H9 (cell line): ENCODE measurements at regions not wholly inside any gene's neighbourhood (a gene's known extent, or its start where the extent isn't known, plus 50 kb on each side); places are given as distances from the start of the nearest gene placed in this dataset.

ENCODE experiments used
- DNase-seq: peaks from one replicate; pipeline ENCODE4 v3.0.0-alpha.2; 2017
- H2AFZ ChIP-seq: one replicate; pipeline ENCODE4 v1.6.1; 2013; ENCODE audit warnings: mild to moderate bottlenecking, low read length, control low read depth, moderate library complexity
- H2AK5ac ChIP-seq: 2 replicates; pipeline ENCODE4 v1.6.1; 2013; ENCODE audit warnings: low read length, control low read depth, mixed read lengths; ENCODE audit not compliant: insufficient read length
- H2BK120ac ChIP-seq: one replicate; pipeline ENCODE4 v1.6.1; 2013; ENCODE audit warnings: low read depth, mild to moderate bottlenecking, low read length, control low read depth, inconsistent platforms; ENCODE audit not compliant: poor library complexity, severe bottlenecking
- H2BK12ac ChIP-seq: 2 replicates; pipeline ENCODE4 v1.6.1; 2013; ENCODE audit warnings: low read length, control low read depth, mixed read lengths, low read depth; ENCODE audit not compliant: insufficient read length
- H2BK15ac ChIP-seq: 2 replicates; pipeline ENCODE4 v1.6.1; 2013; ENCODE audit warnings: low read depth, low read length, control low read depth
- H2BK20ac ChIP-seq: one replicate; pipeline ENCODE4 v1.6.1; 2013; ENCODE audit warnings: low read depth, mild to moderate bottlenecking, low read length, control low read depth, inconsistent platforms; ENCODE audit not compliant: poor library complexity, severe bottlenecking
- H2BK5ac ChIP-seq: 2 replicates; pipeline ENCODE4 v1.6.1; 2013; ENCODE audit warnings: low read length, control low read depth, mixed read lengths; ENCODE audit not compliant: insufficient read length
- H3K14ac ChIP-seq: 2 replicates; pipeline ENCODE4 v1.6.1; 2013; ENCODE audit warnings: low read length, control low read depth; ENCODE audit not compliant: insufficient read depth
- H3K18ac ChIP-seq: 2 replicates; pipeline ENCODE4 v1.6.1; 2013; ENCODE audit warnings: low read depth, mild to moderate bottlenecking, mixed read lengths, low read length, control low read depth; ENCODE audit not compliant: insufficient read length
- H3K23ac ChIP-seq: 2 replicates; pipeline ENCODE4 v1.6.1; 2013; ENCODE audit warnings: low read length, control low read depth, mixed read lengths, low read depth; ENCODE audit not compliant: insufficient read length
- H3K23me2 ChIP-seq: 2 replicates; pipeline ENCODE4 v1.6.1; 2013; ENCODE audit warnings: low read depth, mild to moderate bottlenecking, mixed read lengths, low read length, control low read depth; ENCODE audit not compliant: insufficient read length, poor library complexity, severe bottlenecking
- H3K27ac ChIP-seq: 2 replicates; pipeline ENCODE4 v1.5.1; 2013; ENCODE audit warnings: low read length, control low read depth, mixed read lengths, low read depth; ENCODE audit not compliant: insufficient read length
- H3K27me3 ChIP-seq: 2 replicates; pipeline ENCODE4 v1.6.1; 2013; ENCODE audit warnings: low read length, control low read depth, inconsistent platforms; ENCODE audit not compliant: insufficient read depth
- H3K4ac ChIP-seq: 2 replicates; pipeline ENCODE4 v1.6.1; 2013; ENCODE audit warnings: low read depth, mild to moderate bottlenecking, control low read depth, inconsistent platforms, low read length, moderate library complexity
- H3K4me1 ChIP-seq: 2 replicates; pipeline ENCODE4 v1.6.1; 2013; ENCODE audit warnings: low read length, control low read depth, inconsistent platforms; ENCODE audit not compliant: insufficient read depth
- H3K4me2 ChIP-seq: 2 replicates; pipeline ENCODE4 v1.6.1; 2013; ENCODE audit warnings: low read length, control low read depth, mixed read lengths; ENCODE audit not compliant: insufficient read length, insufficient read depth
- H3K56ac ChIP-seq: 2 replicates; pipeline ENCODE4 v1.6.1; 2013; ENCODE audit warnings: low read depth, mild to moderate bottlenecking, mixed read lengths, low read length, control low read depth; ENCODE audit not compliant: insufficient read length
- H3K79me1 ChIP-seq: 2 replicates; pipeline ENCODE4 v1.6.1; 2013; ENCODE audit warnings: low read depth, mild to moderate bottlenecking, moderate library complexity, low read length, control low read depth, inconsistent platforms; ENCODE audit not compliant: insufficient read depth, poor library complexity, severe bottlenecking
- H3K79me2 ChIP-seq: 2 replicates; pipeline ENCODE4 v1.6.1; 2013; ENCODE audit warnings: low read length, control low read depth, inconsistent platforms; ENCODE audit not compliant: insufficient read depth
- H3K9ac ChIP-seq: 2 replicates; pipeline ENCODE4 v1.6.1; 2013; ENCODE audit warnings: low read length, control low read depth, mixed read lengths; ENCODE audit not compliant: insufficient read length; ENCODE audit errors: extremely low read depth
- H3K9me3 ChIP-seq: one replicate; pipeline ENCODE4 v1.6.1; 2013; ENCODE audit warnings: low read depth, low read length, inconsistent platforms; ENCODE audit not compliant: control insufficient read depth
- H3T11ph ChIP-seq: one replicate; pipeline ENCODE4 v1.6.1; 2013; ENCODE audit warnings: mild to moderate bottlenecking, low read length, control low read depth, inconsistent platforms
- H4K20me1 ChIP-seq: one replicate; pipeline ENCODE4 v1.6.1; 2013; ENCODE audit not compliant: control insufficient read depth, insufficient read length, insufficient read depth
- H4K5ac ChIP-seq: 2 replicates; pipeline ENCODE4 v1.6.1; 2013; ENCODE audit warnings: low read depth, mild to moderate bottlenecking, mixed read lengths, low read length, control low read depth; ENCODE audit not compliant: insufficient read length
- H4K8ac ChIP-seq: replicated peaks from 2 replicates; pipeline ENCODE4 v1.6.1; 2013; ENCODE audit warnings: low read length, control low read depth, mixed read lengths, low read depth; ENCODE audit not compliant: insufficient read length
- H4K91ac ChIP-seq: 2 replicates; pipeline ENCODE4 v1.6.1; 2013; ENCODE audit warnings: low read depth, mild to moderate bottlenecking, moderate library complexity, mixed read lengths, low read length, control low read depth; ENCODE audit not compliant: insufficient read length
- H3K27ac Mint-ChIP-seq, 3 experiments: 2 replicates in 2 of 3; 3 replicates in 1 of 3; pipeline ENCODE4 v1.8.0; 2020 to 2021; ENCODE audit warnings: mixed read lengths in 3 of 3, mild to moderate bottlenecking in 1 of 3, moderate library complexity in 1 of 3
- H3K27me3 Mint-ChIP-seq: 2 replicates; pipeline ENCODE4 v1.8.0; 2021; ENCODE audit warnings: low read depth, mild to moderate bottlenecking, moderate library complexity, mixed read lengths
- H3K36me3 Mint-ChIP-seq, 3 experiments: 2 replicates in 2 of 3; 3 replicates in 1 of 3; pipeline ENCODE4 v1.8.0; 2020 to 2021; ENCODE audit warnings: low read depth in 3 of 3, mixed read lengths in 3 of 3; ENCODE audit not compliant: insufficient read depth in 1 of 3
- H3K4me1 Mint-ChIP-seq, 2 experiments: 2 replicates each; pipeline ENCODE4 v1.8.0; 2020; ENCODE audit warnings: mixed read lengths in 2 of 2
- H3K4me3 Mint-ChIP-seq, 2 experiments: 2 replicates in 1 of 2; 3 replicates in 1 of 2; pipeline ENCODE4 v1.8.0; 2020 to 2021; ENCODE audit warnings: mild to moderate bottlenecking in 2 of 2, mixed read lengths in 2 of 2, moderate library complexity in 1 of 2
- H3K9me3 Mint-ChIP-seq, 2 experiments: 2 replicates in 1 of 2; 3 replicates in 1 of 2; pipeline ENCODE4 v1.8.0; 2020; ENCODE audit warnings: mild to moderate bottlenecking in 2 of 2, mixed read lengths in 2 of 2, moderate library complexity in 1 of 2
- WGBS: extraction: QIAGEN DNeasy Blood & Tissue Kit; methylation state at CpG from one replicate; pipeline ENCODE4 v1.1.7; 2013; ENCODE audit warnings: missing lambda C conversion rate, low lambda C conversion rate, mixed read lengths; ENCODE audit not compliant: insufficient read length; ENCODE audit errors: extremely low coverage; 5-methylcytosine and 5-hydroxymethylcytosine counted together
- TF ChIP-seq, protein P1 (sequence below): fragments of 200-600 bp; sonication (generic); conservative IDR thresholded peaks from 3 replicates; pipeline ENCODE4 v1.8.0; 2021; ENCODE audit warnings: antibody characterized with exemption, mild to moderate bottlenecking

DNA sequence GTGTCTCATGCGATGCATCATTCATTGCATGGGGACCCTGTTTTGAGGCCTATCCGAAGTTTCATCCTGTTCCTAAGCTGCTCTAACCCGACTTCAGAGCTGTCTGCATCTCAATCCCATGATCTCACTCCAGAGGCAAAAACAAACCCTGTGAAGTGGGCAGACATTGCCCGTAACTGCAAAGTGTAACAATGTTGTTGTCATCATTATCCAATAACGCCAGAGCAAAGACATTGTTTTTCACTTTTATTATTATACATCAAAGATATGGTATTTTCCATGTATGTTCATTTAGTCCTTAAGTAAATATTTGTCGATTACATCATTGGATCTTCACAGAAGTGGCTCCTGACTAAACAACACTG lies 246.7 kb downstream of the KLF6 start:
- Histone ChIP-seq H3K27me3 (no peaks in the 10 kb centered on the region), H3K4ac (no peak overlapping the region), H2BK12ac (no peak overlapping the region), H3K4me1 (no peaks in the 10 kb centered on the region), H3K79me1 (no peaks in the 10 kb centered on the region), H3K14ac (no peak overlapping the region), H2BK15ac (no peak overlapping the region), H2BK5ac (no peak overlapping the region), H3K23ac (no peak overlapping the region), H3T11ph (no peak overlapping the region), H3K9me3 (no peaks in the 10 kb centered on the region), H2BK20ac (no peak overlapping the region), H3K18ac (no peak overlapping the region), H4K8ac (no peak overlapping the region), H3K56ac (no peak overlapping the region), H3K4me2 (no peak overlapping the region), H2AFZ (no peak overlapping the region), H4K5ac (no peak overlapping the region), H3K27ac (no peak overlapping the region), H3K23me2 (no peaks in the 10 kb centered on the region), H4K20me1 (no peaks in the 10 kb centered on the region), H4K91ac (no peak overlapping the region), H2AK5ac (no peak overlapping the region), H3K9ac (no peak overlapping the region), H3K79me2 (no peaks in the 10 kb centered on the region), H2BK120ac (no peak overlapping the region)
- no peak for DNase-seq
- TF ChIP-seq, protein P1, sequence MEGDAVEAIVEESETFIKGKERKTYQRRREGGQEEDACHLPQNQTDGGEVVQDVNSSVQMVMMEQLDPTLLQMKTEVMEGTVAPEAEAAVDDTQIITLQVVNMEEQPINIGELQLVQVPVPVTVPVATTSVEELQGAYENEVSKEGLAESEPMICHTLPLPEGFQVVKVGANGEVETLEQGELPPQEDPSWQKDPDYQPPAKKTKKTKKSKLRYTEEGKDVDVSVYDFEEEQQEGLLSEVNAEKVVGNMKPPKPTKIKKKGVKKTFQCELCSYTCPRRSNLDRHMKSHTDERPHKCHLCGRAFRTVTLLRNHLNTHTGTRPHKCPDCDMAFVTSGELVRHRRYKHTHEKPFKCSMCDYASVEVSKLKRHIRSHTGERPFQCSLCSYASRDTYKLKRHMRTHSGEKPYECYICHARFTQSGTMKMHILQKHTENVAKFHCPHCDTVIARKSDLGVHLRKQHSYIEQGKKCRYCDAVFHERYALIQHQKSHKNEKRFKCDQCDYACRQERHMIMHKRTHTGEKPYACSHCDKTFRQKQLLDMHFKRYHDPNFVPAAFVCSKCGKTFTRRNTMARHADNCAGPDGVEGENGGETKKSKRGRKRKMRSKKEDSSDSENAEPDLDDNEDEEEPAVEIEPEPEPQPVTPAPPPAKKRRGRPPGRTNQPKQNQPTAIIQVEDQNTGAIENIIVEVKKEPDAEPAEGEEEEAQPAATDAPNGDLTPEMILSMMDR: no peak
- no peaks in the 10 kb centered on the region for H3K36me3 Mint-ChIP-seq
- H3K4me3 Mint-ChIP-seq: no peak overlapping the region
- peaks cover 9% of the 10 kb centered on the region for H3K27me3 Mint-ChIP-seq
- no peaks in the 10 kb centered on the region; a peak in 1 of 5 replicates for H3K9me3 Mint-ChIP-seq
- no peak overlapping the region for H3K27ac Mint-ChIP-seq
- H3K4me1 Mint-ChIP-seq: peaks cover 0 to 12% of the 10 kb centered on the region in 2 experiments; a peak in 3 of 4 replicates
- WGBS: no CpG with 5 or more reads among the region's 6 CpGs
